KMS-11 (cell line): ENCODE measurements at regions not wholly inside any gene's neighbourhood (a gene's known extent, or its start where the extent isn't known, plus 50 kb on each side); places are given as distances from the start of the nearest gene placed in this dataset.

ENCODE experiments used
- H2AFZ ChIP-seq: fragments of 200-600 bp; sonication (generic); 2 replicates; pipeline ENCODE4 v1.6.1; 2016; ENCODE audit warnings: antibody characterized with exemption, mixed run types, low read depth
- H3K27ac ChIP-seq: fragments of 200-600 bp; sonication (generic); 2 replicates; pipeline ENCODE4 v1.6.1; 2016; ENCODE audit warnings: mild to moderate bottlenecking, mixed run types
- H3K27me3 ChIP-seq: fragments of 200-600 bp; sonication (generic); 2 replicates; pipeline ENCODE4 v1.6.1; 2017; ENCODE audit warnings: mild to moderate bottlenecking, low read depth, mixed run types, moderate library complexity; ENCODE audit not compliant: insufficient read depth
- H3K36me3 ChIP-seq: fragments of 200-600 bp; sonication (generic); 2 replicates; pipeline ENCODE4 v1.6.1; 2017; ENCODE audit warnings: mild to moderate bottlenecking, mixed run types; ENCODE audit not compliant: insufficient read depth
- H3K4me1 ChIP-seq: fragments of 200-600 bp; sonication (generic); 2 replicates; pipeline ENCODE4 v1.6.1; 2016; ENCODE audit warnings: mild to moderate bottlenecking, low read depth, mixed run types; ENCODE audit not compliant: poor library complexity, severe bottlenecking
- H3K4me2 ChIP-seq: fragments of 200-600 bp; sonication (generic); 2 replicates; pipeline ENCODE4 v1.7.0; 2016; ENCODE audit warnings: mild to moderate bottlenecking, mixed run types
- H3K4me3 ChIP-seq: fragments of 200-600 bp; sonication (generic); IDR thresholded peaks from 2 replicates; pipeline ENCODE4 v1.6.1; 2017; ENCODE audit warnings: low read depth, low read length, mixed read lengths; ENCODE audit not compliant: insufficient read depth
- H3K79me2 ChIP-seq: fragments of 200-600 bp; sonication (generic); 2 replicates; pipeline ENCODE4 v1.6.1; 2016; ENCODE audit warnings: low read depth, mixed run types; ENCODE audit not compliant: insufficient read depth
- H3K9ac ChIP-seq: fragments of 200-600 bp; sonication (generic); 2 replicates; pipeline ENCODE4 v1.6.1; 2016; ENCODE audit warnings: mild to moderate bottlenecking, mixed run types
- H4K20me1 ChIP-seq: fragments of 200-600 bp; sonication (generic); 2 replicates; pipeline ENCODE4 v1.6.1; 2016; ENCODE audit warnings: mild to moderate bottlenecking, mixed run types; ENCODE audit not compliant: insufficient read depth
- TF ChIP-seq, protein P1 (sequence below): fragments of 200-600 bp; sonication (generic); conservative IDR thresholded peaks from 2 replicates; pipeline ENCODE4 v1.6.1; 2017; ENCODE audit warnings: low read depth, mild to moderate bottlenecking, antibody characterized with exemption, low read length, moderate library complexity, mixed read lengths

GRCh38 chr3:16801698-16802097 lies 83.1 kb upstream of the PLCL2 start:
- H3K79me2 ChIP-seq: no peaks in the 10 kb centered on the region
- H3K4me1 ChIP-seq: peaks cover 18% of the 10 kb centered on the region
- TF ChIP-seq, protein P1, sequence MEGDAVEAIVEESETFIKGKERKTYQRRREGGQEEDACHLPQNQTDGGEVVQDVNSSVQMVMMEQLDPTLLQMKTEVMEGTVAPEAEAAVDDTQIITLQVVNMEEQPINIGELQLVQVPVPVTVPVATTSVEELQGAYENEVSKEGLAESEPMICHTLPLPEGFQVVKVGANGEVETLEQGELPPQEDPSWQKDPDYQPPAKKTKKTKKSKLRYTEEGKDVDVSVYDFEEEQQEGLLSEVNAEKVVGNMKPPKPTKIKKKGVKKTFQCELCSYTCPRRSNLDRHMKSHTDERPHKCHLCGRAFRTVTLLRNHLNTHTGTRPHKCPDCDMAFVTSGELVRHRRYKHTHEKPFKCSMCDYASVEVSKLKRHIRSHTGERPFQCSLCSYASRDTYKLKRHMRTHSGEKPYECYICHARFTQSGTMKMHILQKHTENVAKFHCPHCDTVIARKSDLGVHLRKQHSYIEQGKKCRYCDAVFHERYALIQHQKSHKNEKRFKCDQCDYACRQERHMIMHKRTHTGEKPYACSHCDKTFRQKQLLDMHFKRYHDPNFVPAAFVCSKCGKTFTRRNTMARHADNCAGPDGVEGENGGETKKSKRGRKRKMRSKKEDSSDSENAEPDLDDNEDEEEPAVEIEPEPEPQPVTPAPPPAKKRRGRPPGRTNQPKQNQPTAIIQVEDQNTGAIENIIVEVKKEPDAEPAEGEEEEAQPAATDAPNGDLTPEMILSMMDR: no peak
- no peak overlapping the region for H2AFZ ChIP-seq
- no peak overlapping the region for H3K27ac ChIP-seq
- no peak overlapping the region for H3K9ac ChIP-seq
- H3K36me3 ChIP-seq: no peaks in the 10 kb centered on the region
- no peaks in the 10 kb centered on the region for H3K27me3 ChIP-seq
- H4K20me1 ChIP-seq: no peaks in the 10 kb centered on the region
- H3K4me3 ChIP-seq: no peak overlapping the region
- H3K4me2 ChIP-seq: peak overlapping the region; percentile 25; the same call in 1 of the 2 replicates

GRCh38 chr3:16802389-16802788 lies 82.4 kb upstream of the PLCL2 start:
- H3K27ac ChIP-seq: no peak overlapping the region
- peaks cover 18% of the 10 kb centered on the region for H3K4me1 ChIP-seq
- H3K9ac ChIP-seq: no peak overlapping the region
- H3K27me3 ChIP-seq: no peaks in the 10 kb centered on the region
- TF ChIP-seq, protein P1: no peak
- H2AFZ ChIP-seq: no peak overlapping the region
- H3K4me2 ChIP-seq: no peak overlapping the region
- no peaks in the 10 kb centered on the region for H4K20me1 ChIP-seq
- no peak overlapping the region for H3K4me3 ChIP-seq
- H3K79me2 ChIP-seq: no peaks in the 10 kb centered on the region
- H3K36me3 ChIP-seq: no peaks in the 10 kb centered on the region

DNA sequence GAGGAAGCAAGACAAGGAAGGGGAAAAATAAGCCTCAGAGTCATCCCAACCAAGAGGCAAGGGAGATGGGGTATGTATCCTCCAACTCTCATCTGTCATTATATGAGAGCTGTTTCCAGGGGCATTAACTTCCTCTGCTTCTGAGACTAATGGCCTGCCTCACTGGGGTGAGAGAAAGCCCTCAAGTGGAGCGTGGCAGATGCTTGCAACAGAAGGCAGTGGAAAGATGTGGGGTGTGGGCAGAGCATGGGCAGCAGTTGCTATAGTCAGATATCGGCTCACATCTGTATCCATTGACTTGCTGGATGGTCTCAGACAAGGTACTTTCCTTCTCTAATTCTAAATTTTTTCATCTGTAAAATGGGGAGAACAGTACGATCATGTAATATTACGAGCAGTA lies 81.7 kb upstream of the PLCL2 start:
- Histone ChIP-seq H3K4me1 (peaks cover 18% of the 10 kb centered on the region), H3K27me3 (no peaks in the 10 kb centered on the region), H4K20me1 (no peaks in the 10 kb centered on the region), H3K9ac (no peak overlapping the region), H3K27ac (no peak overlapping the region), H2AFZ (no peak overlapping the region), H3K4me3 (no peak overlapping the region), H3K36me3 (no peaks in the 10 kb centered on the region), H3K4me2 (no peak overlapping the region), H3K79me2 (no peaks in the 10 kb centered on the region)
- TF ChIP-seq, protein P1: no peak

GRCh38 chr3:16807391-16807790 lies 77.4 kb upstream of the PLCL2 start:
- TF ChIP-seq, protein P1: no peak
- Histone ChIP-seq H3K9ac (no peak overlapping the region), H3K36me3 (no peaks in the 10 kb centered on the region), H2AFZ (no peak overlapping the region), H3K79me2 (no peaks in the 10 kb centered on the region), H3K4me3 (no peak overlapping the region), H3K4me2 (no peak overlapping the region), H4K20me1 (no peaks in the 10 kb centered on the region), H3K27me3 (no peaks in the 10 kb centered on the region), H3K27ac (no peak overlapping the region), H3K4me1 (no peaks in the 10 kb centered on the region)
